ENCODE measurements at regions not wholly inside any gene's neighbourhood (a gene's known extent, or its start where the extent isn't known, plus 50 kb on each side); places are given as distances from the start of the nearest gene placed in this dataset.

GRCh38 chr7:25361387-25361786, 133.1 kb upstream of the NPVF start:
- DNase-seq (ENCODE audit: low spot score) = no peak

GRCh38 chr7:25361863-25362262, 133.6 kb upstream of the NPVF start:
- DNase-seq (ENCODE audit: low spot score) = no peak

GRCh38 chr7:25368599-25369201, 140.4 kb upstream of the NPVF start:
- no peak for DNase-seq (ENCODE audit: low spot score)

GRCh38 chr7:25369786-25370185, 141.5 kb upstream of the NPVF start:
- no peak for DNase-seq (ENCODE audit: low spot score)

GRCh38 chr7:25371972-25372371, 143.7 kb upstream of the NPVF start:
- no peak for DNase-seq (ENCODE audit: low spot score)

- no peak for DNase-seq (ENCODE audit: low spot score)
Measured at GRCh38 chr7:25375805-25376600, 147.7 kb upstream of the NPVF start.

GRCh38 chr7:25379351-25380300, 151.3 kb upstream of the NPVF start:
- DNase-seq (ENCODE audit: low spot score) = no peak

GRCh38 chr7:25381818-25382589, 153.7 kb upstream of the NPVF start:
- DNase-seq (ENCODE audit: low spot score) = no peak

GRCh38 chr7:25382869-25383268, 154.6 kb upstream of the NPVF start:
- no peak for DNase-seq (ENCODE audit: low spot score)

- DNase-seq (ENCODE audit: low spot score) = no peak
Measured at GRCh38 chr7:25383402-25383801, 155.1 kb upstream of the NPVF start.

- DNase-seq (ENCODE audit: low spot score) = no peak
Measured at GRCh38 chr7:25384788-25385505, 156.7 kb upstream of the NPVF start.

- no peak for DNase-seq (ENCODE audit: low spot score)
Measured at GRCh38 chr7:25385506-25386136, 157.3 kb upstream of the NPVF start.

- DNase-seq (ENCODE audit: low spot score) = no peak
Measured at GRCh38 chr7:25386311-25386744, 158.0 kb upstream of the NPVF start.

GRCh38 chr7:25388681-25389080, 160.4 kb upstream of the NPVF start:
- no peak for DNase-seq (ENCODE audit: low spot score)

- peak; percentile 20 for DNase-seq (ENCODE audit: low spot score)
Measured at GRCh38 chr7:25389489-25390106, 161.3 kb upstream of the NPVF start.

- no peak for DNase-seq (ENCODE audit: low spot score)
Measured at GRCh38 chr7:25391295-25391861, 163.1 kb upstream of the NPVF start.

- no peak for DNase-seq (ENCODE audit: low spot score)
Measured at GRCh38 chr7:25391961-25392587, 163.8 kb upstream of the NPVF start.

- DNase-seq (ENCODE audit: low spot score) = no peak
Measured at GRCh38 chr7:25392588-25393338, 164.5 kb upstream of the NPVF start.

- DNase-seq (ENCODE audit: low spot score) = no peak
Measured at GRCh38 chr7:25395976-25396375, 167.7 kb upstream of the NPVF start.

Data from germinal center (tissue), 1 donor.